GM12892 (cell line): ENCODE measurements at regions not wholly inside any gene's neighbourhood (a gene's known extent, or its start where the extent isn't known, plus 50 kb on each side); places are given as distances from the start of the nearest gene placed in this dataset.

Experiments used
- POLR2A ChIP-seq: IDR thresholded peaks from 2 replicates; pipeline ENCODE4 v1.6.1; 2011; ENCODE audit warnings: low read depth, low read length, control low read depth
- POLR2AphosphoS5 ChIP-seq: IDR thresholded peaks from 2 replicates; pipeline ENCODE4 v1.6.1; 2011; ENCODE audit warnings: low read depth, low read length, control low read depth
- TAF1 ChIP-seq: IDR thresholded peaks from 2 replicates; pipeline ENCODE4 v1.6.1; 2011; ENCODE audit warnings: low read depth, mild to moderate bottlenecking, control low read depth, low read length, borderline replicate concordance

DNA sequence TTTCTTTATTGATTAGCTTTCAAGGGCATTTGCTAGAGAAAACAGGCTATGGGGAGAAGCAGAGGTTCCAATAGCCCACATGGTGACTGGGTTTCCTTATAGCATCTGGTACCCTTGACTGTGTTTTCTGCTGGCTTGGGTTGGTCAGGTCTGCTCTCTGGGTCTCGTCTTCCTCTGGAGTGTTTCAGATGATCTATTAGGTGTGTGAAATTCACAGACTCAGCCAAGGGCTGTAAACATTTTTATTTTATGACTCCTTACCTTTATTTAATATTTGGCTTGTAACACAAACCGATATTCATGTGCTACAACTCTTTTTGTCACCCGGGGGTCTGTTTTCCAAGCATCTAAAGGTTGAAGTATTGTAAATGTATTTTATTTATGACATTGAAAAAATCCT, 338.9 kb downstream of the GADD45G start:
- TF ChIP-seq POLR2A (no peak), POLR2AphosphoS5 (no peak), TAF1 (no peak)
